ENCODE measurements at regions not wholly inside any gene's neighbourhood (a gene's known extent, or its start where the extent isn't known, plus 50 kb on each side); places are given as distances from the start of the nearest gene placed in this dataset.
"Not testable (repeated sequence)": the region's sequence is repeated elsewhere in the genome, so short reads cannot be mapped to it uniquely, and the experiment has no call there.

DNA sequence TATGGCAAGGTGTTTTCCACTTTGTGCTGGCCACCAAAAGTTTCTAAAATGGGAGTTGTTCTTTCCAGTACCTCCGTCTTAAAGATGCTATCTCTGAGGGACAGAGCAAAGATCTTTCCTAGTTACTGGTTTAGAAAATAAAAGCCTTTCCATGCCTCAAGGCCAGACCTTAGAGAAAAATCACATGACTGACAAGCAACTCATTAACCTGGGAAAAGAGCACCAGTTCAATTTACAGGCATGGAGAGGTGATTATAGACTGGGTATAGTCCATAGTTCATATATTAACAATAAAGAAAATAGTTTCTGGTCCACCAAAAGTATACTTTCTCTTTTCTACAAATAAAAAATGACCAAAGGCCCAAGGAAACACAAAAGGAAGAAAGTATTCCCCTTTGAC lies 230.7 kb downstream of the TOX3 start:
- H3K4me3 ChIP-seq (ENCODE audit: control insufficient read depth, low read depth, low read length) = no peak overlapping the region
- TF ChIP-seq, protein P1, sequence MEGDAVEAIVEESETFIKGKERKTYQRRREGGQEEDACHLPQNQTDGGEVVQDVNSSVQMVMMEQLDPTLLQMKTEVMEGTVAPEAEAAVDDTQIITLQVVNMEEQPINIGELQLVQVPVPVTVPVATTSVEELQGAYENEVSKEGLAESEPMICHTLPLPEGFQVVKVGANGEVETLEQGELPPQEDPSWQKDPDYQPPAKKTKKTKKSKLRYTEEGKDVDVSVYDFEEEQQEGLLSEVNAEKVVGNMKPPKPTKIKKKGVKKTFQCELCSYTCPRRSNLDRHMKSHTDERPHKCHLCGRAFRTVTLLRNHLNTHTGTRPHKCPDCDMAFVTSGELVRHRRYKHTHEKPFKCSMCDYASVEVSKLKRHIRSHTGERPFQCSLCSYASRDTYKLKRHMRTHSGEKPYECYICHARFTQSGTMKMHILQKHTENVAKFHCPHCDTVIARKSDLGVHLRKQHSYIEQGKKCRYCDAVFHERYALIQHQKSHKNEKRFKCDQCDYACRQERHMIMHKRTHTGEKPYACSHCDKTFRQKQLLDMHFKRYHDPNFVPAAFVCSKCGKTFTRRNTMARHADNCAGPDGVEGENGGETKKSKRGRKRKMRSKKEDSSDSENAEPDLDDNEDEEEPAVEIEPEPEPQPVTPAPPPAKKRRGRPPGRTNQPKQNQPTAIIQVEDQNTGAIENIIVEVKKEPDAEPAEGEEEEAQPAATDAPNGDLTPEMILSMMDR (conservative IDR thresholded peaks at IDR 0.05; ENCODE audit: control insufficient read depth, insufficient read depth, low read depth, low read length) = no peak
- DNase-seq (ENCODE audit: low read depth) = no peak

DNA sequence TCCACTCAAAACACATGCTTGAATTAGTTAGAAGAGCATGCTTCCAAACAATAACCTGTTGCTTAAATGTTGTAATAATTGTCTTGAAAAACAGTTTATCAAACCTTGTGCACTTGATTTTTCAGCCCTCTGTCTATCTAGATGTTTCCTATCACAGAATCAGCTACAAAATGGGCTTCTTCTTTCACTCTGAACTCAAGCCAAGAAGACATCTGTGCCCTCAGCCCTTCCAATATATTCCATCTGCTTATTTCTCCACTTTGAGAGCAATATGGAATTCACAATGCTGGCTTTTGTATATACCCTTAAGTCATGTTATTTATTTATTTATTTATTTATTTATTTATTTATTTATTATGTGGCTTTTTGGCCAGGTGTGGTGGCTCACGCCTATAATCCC lies 234.2 kb downstream of the TOX3 start:
- no peak overlapping the region for H3K4me3 ChIP-seq (ENCODE audit: control insufficient read depth, low read depth, low read length)
- DNase-seq (ENCODE audit: low read depth) = no peak
- TF ChIP-seq, protein P1 (conservative IDR thresholded peaks at IDR 0.05; ENCODE audit: control insufficient read depth, insufficient read depth, low read depth, low read length) = no peak

DNA sequence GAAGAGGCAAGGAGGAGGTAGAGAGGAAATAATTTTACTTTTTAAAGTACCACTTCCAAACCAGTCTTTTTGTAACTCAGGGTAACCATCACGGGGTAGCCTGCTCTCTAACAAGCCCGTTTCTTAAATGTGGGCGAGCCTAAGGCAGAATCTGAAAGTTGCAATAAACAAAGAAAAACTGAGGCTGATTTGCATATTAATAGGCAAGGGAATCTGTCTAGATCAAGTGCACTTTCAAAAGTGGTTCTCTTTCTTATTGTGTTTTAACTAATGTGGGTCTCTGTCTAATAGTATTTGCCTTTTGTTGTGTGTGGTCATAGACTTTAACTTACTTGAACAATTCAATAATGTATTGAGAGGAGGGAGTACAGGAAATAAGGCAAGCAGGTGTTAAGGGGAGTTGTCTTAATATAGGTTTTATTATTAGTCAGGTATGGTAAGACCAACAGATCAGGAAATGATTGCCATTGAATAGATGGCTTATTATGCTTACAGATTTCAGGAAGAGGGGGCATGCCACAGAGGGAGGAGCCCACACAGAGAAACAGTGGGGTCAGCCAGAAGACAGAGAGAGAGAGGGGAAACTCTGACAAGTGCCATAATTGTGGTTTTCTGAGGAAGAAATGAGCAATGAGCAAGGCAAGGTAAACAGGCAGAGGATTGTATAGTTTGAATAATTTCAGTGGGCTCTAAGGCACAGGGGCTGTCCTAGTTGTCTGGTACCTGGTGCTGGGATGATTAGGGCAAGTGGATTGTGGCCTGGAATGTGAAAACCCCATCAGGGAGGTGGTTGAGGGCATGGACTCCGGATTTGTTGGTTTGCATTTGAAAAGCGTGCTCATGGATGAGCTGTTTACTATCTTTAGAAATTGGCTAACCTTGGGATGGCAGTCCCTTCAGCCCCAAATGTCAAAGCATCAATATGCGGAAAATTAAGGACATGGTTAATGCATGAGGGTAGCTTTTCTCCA lies 237.2 kb downstream of the TOX3 start:
- no peak for DNase-seq (ENCODE audit: low read depth)
- TF ChIP-seq, protein P1 (conservative IDR thresholded peaks at IDR 0.05; ENCODE audit: control insufficient read depth, insufficient read depth, low read depth, low read length) = no peak
- no peak overlapping the region for H3K4me3 ChIP-seq (ENCODE audit: control insufficient read depth, low read depth, low read length)

DNA sequence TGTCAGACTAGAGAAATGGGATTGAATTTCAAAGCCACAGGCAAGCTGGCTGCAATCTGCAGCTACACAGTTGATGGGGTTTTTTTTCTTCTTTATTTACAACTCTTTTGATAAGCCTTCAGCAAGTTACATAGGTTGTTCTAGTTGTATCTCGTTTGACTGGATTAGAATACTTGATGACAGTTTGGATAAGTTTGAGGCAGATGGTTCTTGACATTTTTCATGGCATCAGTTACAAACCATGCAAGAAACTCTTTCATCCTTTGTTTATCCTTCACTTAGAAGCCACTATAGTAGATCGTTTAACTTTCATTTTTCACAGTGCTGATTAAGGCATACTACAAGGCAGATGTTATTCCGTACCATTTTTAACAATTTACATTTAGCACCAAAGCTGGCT lies 238.9 kb downstream of the TOX3 start:
- TF ChIP-seq, protein P1 (conservative IDR thresholded peaks at IDR 0.05; ENCODE audit: control insufficient read depth, insufficient read depth, low read depth, low read length) = no peak
- no peak for DNase-seq (ENCODE audit: low read depth)
- no peak overlapping the region for H3K4me3 ChIP-seq (ENCODE audit: control insufficient read depth, low read depth, low read length)

DNA sequence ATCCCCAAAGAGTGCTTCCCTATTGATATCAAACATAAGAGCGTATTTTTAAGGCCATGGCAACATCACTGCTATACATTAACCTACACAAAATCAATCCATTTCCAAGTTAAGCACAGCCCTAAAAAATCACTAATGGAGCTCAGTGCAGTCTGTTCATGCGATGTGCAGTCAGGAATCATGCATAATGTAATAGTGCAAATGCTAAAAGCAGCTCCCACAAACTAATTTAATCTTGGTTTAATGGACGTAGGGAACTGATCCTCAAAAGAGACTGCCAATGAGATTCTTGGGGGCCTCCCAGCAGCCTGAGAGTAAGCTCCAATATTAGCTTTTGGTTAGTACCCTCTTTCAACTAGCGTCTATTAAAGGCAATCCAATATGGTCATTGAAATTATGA lies 245.9 kb downstream of the TOX3 start:
- H3K4me3 ChIP-seq (ENCODE audit: control insufficient read depth, low read depth, low read length) = no peak overlapping the region
- no peak for DNase-seq (ENCODE audit: low read depth)
- TF ChIP-seq, protein P1 (conservative IDR thresholded peaks at IDR 0.05; ENCODE audit: control insufficient read depth, insufficient read depth, low read depth, low read length) = no peak

DNA sequence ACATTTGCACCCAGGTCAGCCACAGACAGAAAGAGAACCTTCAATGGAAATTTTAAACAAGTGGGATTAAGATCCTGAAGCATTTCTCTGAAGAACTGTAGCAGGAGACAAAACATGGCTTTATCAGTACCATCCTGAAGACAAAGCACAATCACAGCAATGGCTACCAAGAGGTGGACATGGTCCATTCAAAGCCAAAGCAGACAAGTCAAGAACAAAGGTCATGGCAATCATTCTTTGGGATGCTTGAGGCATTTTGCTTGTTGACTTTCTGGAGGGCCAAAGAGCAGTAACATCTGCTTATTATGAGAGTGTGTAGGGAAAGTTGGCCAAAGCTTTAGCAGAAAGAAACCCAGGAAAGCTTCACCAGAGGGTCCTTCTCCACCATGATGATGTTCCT lies 248.2 kb downstream of the TOX3 start:
- DNase-seq (ENCODE audit: low read depth) = no peak
- H3K4me3 ChIP-seq (ENCODE audit: control insufficient read depth, low read depth, low read length) = no peak overlapping the region
- TF ChIP-seq, protein P1 (conservative IDR thresholded peaks at IDR 0.05; ENCODE audit: control insufficient read depth, insufficient read depth, low read depth, low read length) = no peak

DNA sequence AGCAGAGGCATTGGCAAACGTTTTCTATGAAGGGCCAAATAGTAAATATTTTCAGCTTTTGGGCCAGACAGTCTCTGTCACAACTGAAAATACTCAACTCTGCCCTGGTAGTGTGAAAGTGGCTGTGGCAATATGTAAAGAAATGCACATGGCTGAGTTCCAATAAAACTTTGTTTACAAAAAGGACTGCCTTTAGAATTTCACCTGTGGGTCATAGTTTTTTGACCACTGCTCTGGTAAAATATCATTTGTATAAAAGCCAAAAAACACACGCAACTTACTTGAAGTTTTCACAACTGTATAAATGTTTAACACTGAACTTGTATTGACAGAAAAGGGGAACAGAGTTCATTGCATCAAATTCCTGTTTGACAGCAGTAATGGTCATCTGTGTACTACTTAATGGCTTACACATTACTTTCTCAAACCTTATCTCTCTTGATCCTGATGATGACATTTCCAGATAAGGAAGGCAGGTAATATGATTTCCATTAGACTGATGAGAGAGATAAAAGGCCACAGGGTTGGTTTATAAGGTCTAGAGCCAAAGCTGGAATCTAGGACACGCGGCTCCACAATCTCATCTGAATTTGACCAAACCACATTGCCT lies 250.1 kb downstream of the TOX3 start:
- not testable (repeated sequence) for DNase-seq (ENCODE audit: low read depth); H3K4me3 ChIP-seq (ENCODE audit: control insufficient read depth, low read depth, low read length)
